DND-41 (cell line): ENCODE measurements at regions not wholly inside any gene's neighbourhood (a gene's known extent, or its start where the extent isn't known, plus 50 kb on each side); places are given as distances from the start of the nearest gene placed in this dataset.
"Not testable (repeated sequence)": the region's sequence is repeated elsewhere in the genome, so short reads cannot be mapped to it uniquely, and the experiment has no call there.

Source experiments
- ATAC-seq: fragments of 200-7000 bp; cut with Tn5 transposase; 3 replicates; pipeline ENCODE4 v1.9.1; 2021; ENCODE audit warnings: low read depth; ENCODE audit not compliant: insufficient read depth
- DNase-seq: peaks from one replicate; pipeline ENCODE4 v3.0.0-alpha.2; 2020
- H2AFZ ChIP-seq: 2 replicates; pipeline ENCODE4 v1.6.0; 2012; ENCODE audit warnings: low read depth, low read length
- H3K27ac ChIP-seq: 2 replicates; pipeline ENCODE4 v1.5.1; 2012; ENCODE audit warnings: low read length, inconsistent platforms
- H3K27me3 ChIP-seq: fragments of 200-600 bp; sonication (generic); 2 replicates; pipeline ENCODE4 v1.6.0; 2012; ENCODE audit warnings: low read length, mild to moderate bottlenecking, inconsistent platforms; ENCODE audit not compliant: insufficient read depth, poor library complexity
- H3K36me3 ChIP-seq: 2 replicates; pipeline ENCODE4 v1.5.1; 2012; ENCODE audit warnings: low read length, inconsistent platforms; ENCODE audit not compliant: insufficient read depth
- H3K4me1 ChIP-seq: 2 replicates; pipeline ENCODE4 v1.5.1; 2012; ENCODE audit warnings: mild to moderate bottlenecking, low read length; ENCODE audit not compliant: insufficient read depth
- H3K4me2 ChIP-seq: 2 replicates; pipeline ENCODE4 v1.6.0; 2012; ENCODE audit warnings: mild to moderate bottlenecking, moderate library complexity, low read length, inconsistent platforms; ENCODE audit not compliant: insufficient read depth
- H3K4me3 ChIP-seq, 2 experiments: fragments of 200-600 bp in 1 of 2; shearing (Covaris generic) in 1 of 2; 2 replicates each; pipeline ENCODE4 v1.5.1; 2012 to 2016; ENCODE audit warnings: inconsistent platforms in 2 of 2, low read length in 2 of 2, mild to moderate bottlenecking in 2 of 2, low read depth in 1 of 2, moderate library complexity in 1 of 2
- H3K79me2 ChIP-seq: 2 replicates; pipeline ENCODE4 v1.6.0; 2012; ENCODE audit warnings: low read length, inconsistent platforms; ENCODE audit not compliant: insufficient read depth
- H3K9ac ChIP-seq: 2 replicates; pipeline ENCODE4 v1.6.0; 2012; ENCODE audit warnings: low read depth, mild to moderate bottlenecking, inconsistent platforms, low read length, moderate library complexity
- H3K9me3 ChIP-seq: 2 replicates; pipeline ENCODE4 v1.5.1; 2012; ENCODE audit warnings: low read length, moderate library complexity, mild to moderate bottlenecking, inconsistent platforms; ENCODE audit not compliant: insufficient read depth, severe bottlenecking
- H4K20me1 ChIP-seq: 2 replicates; pipeline ENCODE4 v1.6.0; 2012; ENCODE audit warnings: low read length; ENCODE audit not compliant: insufficient read depth
- EZH2 ChIP-seq: IDR thresholded peaks from 3 replicates; pipeline ENCODE4 v1.6.1; 2012; ENCODE audit warnings: borderline replicate concordance, low read depth, mild to moderate bottlenecking, moderate library complexity, low read length, inconsistent platforms; ENCODE audit not compliant: severe bottlenecking
- TF ChIP-seq, protein P1 (sequence below): IDR thresholded peaks from 2 replicates; pipeline ENCODE4 v1.5.1; 2012; ENCODE audit warnings: borderline replicate concordance, low read length, moderate library complexity, mild to moderate bottlenecking; ENCODE audit not compliant: poor library complexity, severe bottlenecking; ENCODE audit errors: extremely low read depth

GRCh38 chr6:113220832-113221231, 636.3 kb upstream of the MARCKS start:
- Histone ChIP-seq H3K36me3 (no peaks in the 10 kb centered on the region), H3K9ac (no peak overlapping the region), H4K20me1 (no peaks in the 10 kb centered on the region), H3K9me3 (no peaks in the 10 kb centered on the region), H3K27ac (no peak overlapping the region), H3K4me3 (no peak overlapping the region), H3K4me1 (no peaks in the 10 kb centered on the region), H3K4me2 (no peak overlapping the region), H3K79me2 (no peaks in the 10 kb centered on the region), H2AFZ (no peak overlapping the region), H3K27me3 (no peaks in the 10 kb centered on the region)
- TF ChIP-seq, protein P1, sequence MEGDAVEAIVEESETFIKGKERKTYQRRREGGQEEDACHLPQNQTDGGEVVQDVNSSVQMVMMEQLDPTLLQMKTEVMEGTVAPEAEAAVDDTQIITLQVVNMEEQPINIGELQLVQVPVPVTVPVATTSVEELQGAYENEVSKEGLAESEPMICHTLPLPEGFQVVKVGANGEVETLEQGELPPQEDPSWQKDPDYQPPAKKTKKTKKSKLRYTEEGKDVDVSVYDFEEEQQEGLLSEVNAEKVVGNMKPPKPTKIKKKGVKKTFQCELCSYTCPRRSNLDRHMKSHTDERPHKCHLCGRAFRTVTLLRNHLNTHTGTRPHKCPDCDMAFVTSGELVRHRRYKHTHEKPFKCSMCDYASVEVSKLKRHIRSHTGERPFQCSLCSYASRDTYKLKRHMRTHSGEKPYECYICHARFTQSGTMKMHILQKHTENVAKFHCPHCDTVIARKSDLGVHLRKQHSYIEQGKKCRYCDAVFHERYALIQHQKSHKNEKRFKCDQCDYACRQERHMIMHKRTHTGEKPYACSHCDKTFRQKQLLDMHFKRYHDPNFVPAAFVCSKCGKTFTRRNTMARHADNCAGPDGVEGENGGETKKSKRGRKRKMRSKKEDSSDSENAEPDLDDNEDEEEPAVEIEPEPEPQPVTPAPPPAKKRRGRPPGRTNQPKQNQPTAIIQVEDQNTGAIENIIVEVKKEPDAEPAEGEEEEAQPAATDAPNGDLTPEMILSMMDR = no peak
- TF ChIP-seq EZH2 = no peak
- DNase-seq = no peak
- no peak for ATAC-seq

GRCh38 chr6:113221850-113222249, 635.3 kb upstream of the MARCKS start:
- H3K4me2 ChIP-seq = no peak overlapping the region
- H3K4me3 ChIP-seq = no peak overlapping the region
- H3K36me3 ChIP-seq = no peaks in the 10 kb centered on the region
- H4K20me1 ChIP-seq = no peaks in the 10 kb centered on the region
- TF ChIP-seq, protein P1 = no peak
- TF ChIP-seq EZH2 = no peak
- H3K4me1 ChIP-seq = no peaks in the 10 kb centered on the region
- no peaks in the 10 kb centered on the region for H3K27me3 ChIP-seq
- no peaks in the 10 kb centered on the region for H3K9me3 ChIP-seq
- H3K79me2 ChIP-seq = no peaks in the 10 kb centered on the region
- no peak for ATAC-seq
- no peak overlapping the region for H3K27ac ChIP-seq
- no peak overlapping the region for H3K9ac ChIP-seq
- DNase-seq = peak; percentile 4
- H2AFZ ChIP-seq = no peak overlapping the region

DNA sequence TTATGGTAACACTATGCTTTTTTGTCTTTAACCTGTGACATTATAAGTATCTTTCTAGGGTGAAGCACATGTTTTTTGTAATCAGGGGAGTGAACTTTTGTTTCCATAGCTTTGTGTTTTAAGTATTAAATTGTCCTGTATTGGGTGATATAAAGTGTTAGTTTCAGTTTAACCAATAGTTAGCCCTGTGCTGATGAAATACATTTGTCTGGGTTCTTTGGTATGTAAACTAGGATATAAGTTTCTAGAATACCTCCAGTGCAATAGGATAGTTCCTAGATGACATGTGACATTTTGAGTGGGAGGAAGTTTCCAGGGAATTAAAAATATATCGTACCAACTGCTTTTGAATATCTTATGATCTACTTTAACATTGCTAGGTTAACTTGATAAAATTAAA, 611.0 kb upstream of the MARCKS start:
- Histone ChIP-seq H3K27me3 (no peaks in the 10 kb centered on the region), H3K79me2 (no peaks in the 10 kb centered on the region), H3K4me2 (no peak overlapping the region), H3K4me3 (no peak overlapping the region), H2AFZ (no peak overlapping the region), H3K36me3 (no peaks in the 10 kb centered on the region), H3K27ac (no peak overlapping the region), H3K9me3 (no peaks in the 10 kb centered on the region), H3K4me1 (no peaks in the 10 kb centered on the region), H4K20me1 (no peaks in the 10 kb centered on the region), H3K9ac (no peak overlapping the region)
- ATAC-seq (no peak), DNase-seq (no peak)
- no peak for TF ChIP-seq EZH2
- TF ChIP-seq, protein P1 = no peak

GRCh38 chr6:113248532-113248931, 608.6 kb upstream of the MARCKS start:
- no peaks in the 10 kb centered on the region for H3K9me3 ChIP-seq
- DNase-seq = no peak
- H3K27me3 ChIP-seq = no peaks in the 10 kb centered on the region
- H2AFZ ChIP-seq = no peak overlapping the region
- H3K4me3 ChIP-seq = no peak overlapping the region
- no peak overlapping the region for H3K4me2 ChIP-seq
- no peak overlapping the region for H3K27ac ChIP-seq
- no peaks in the 10 kb centered on the region for H3K4me1 ChIP-seq
- H3K36me3 ChIP-seq = no peaks in the 10 kb centered on the region
- no peak overlapping the region for H3K9ac ChIP-seq
- ATAC-seq = no peak
- no peak for TF ChIP-seq EZH2
- TF ChIP-seq, protein P1 = no peak
- no peaks in the 10 kb centered on the region for H3K79me2 ChIP-seq
- H4K20me1 ChIP-seq = no peaks in the 10 kb centered on the region

GRCh38 chr6:113254194-113254593, 603.0 kb upstream of the MARCKS start:
- ATAC-seq, H3K27me3 ChIP-seq, H3K27ac ChIP-seq, H2AFZ ChIP-seq, H3K36me3 ChIP-seq, H3K4me1 ChIP-seq, H3K4me2 ChIP-seq, H4K20me1 ChIP-seq, H3K79me2 ChIP-seq, DNase-seq, H3K9me3 ChIP-seq, H3K4me3 ChIP-seq, H3K9ac ChIP-seq: not testable (repeated sequence)
